ENCODE measurements at regions not wholly inside any gene's neighbourhood (a gene's known extent, or its start where the extent isn't known, plus 50 kb on each side); places are given as distances from the start of the nearest gene placed in this dataset.

DNA sequence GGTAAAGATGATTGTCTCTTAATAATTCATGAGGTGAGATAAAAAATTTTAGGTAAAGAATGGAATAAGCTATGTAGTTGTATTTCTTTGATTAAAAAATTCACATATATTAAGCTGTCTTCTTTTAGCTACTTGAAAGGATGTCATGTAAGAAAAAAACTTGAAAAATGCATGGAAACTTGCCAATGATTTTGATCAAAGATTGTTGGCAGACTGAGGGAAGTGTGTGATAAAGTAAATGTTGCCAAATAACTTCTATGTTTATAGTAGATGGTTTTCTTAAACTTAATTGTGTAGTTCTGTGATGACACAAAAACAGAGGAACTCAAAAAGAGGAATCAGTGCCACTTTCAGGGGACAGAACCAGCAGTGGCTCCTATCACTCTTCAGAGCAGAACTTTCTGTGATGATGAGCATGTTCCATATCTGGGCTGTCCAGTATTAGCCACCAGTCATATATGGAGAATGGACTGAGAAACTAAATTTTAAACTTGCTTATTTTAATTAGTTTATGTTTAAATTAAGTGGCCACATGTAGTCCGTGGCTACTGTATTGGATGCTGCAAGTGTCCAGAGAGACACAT is 51.9 kb upstream of the SLC38A11 start:
- H3K4me1 Mint-ChIP-seq = no peaks in the 10 kb centered on the region
- no peak overlapping the region for H3K27ac ChIP-seq (ENCODE audit: low read depth, low read length)
- H3K4me1 ChIP-seq (ENCODE audit: control insufficient read depth, insufficient read depth, low read length) = no peaks in the 10 kb centered on the region
- H3K4me3 Mint-ChIP-seq = no peak overlapping the region
- TF ChIP-seq, protein P1, sequence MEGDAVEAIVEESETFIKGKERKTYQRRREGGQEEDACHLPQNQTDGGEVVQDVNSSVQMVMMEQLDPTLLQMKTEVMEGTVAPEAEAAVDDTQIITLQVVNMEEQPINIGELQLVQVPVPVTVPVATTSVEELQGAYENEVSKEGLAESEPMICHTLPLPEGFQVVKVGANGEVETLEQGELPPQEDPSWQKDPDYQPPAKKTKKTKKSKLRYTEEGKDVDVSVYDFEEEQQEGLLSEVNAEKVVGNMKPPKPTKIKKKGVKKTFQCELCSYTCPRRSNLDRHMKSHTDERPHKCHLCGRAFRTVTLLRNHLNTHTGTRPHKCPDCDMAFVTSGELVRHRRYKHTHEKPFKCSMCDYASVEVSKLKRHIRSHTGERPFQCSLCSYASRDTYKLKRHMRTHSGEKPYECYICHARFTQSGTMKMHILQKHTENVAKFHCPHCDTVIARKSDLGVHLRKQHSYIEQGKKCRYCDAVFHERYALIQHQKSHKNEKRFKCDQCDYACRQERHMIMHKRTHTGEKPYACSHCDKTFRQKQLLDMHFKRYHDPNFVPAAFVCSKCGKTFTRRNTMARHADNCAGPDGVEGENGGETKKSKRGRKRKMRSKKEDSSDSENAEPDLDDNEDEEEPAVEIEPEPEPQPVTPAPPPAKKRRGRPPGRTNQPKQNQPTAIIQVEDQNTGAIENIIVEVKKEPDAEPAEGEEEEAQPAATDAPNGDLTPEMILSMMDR (conservative IDR thresholded peaks at IDR 0.05) = no peak
- H3K36me3 Mint-ChIP-seq (ENCODE audit: low read depth) = no peaks in the 10 kb centered on the region
- 91% methylated on average over 1 of the region's 1 CpG; no CpG with 5 or more reads in 1 of the 2 experiments for WGBS, 2 experiments (ENCODE audit: insufficient coverage in 1 of 2, insufficient read length in 1 of 2)
- no peaks in the 10 kb centered on the region for H3K27me3 ChIP-seq (ENCODE audit: control insufficient read depth, insufficient read depth, low read length, poor library complexity, severe bottlenecking)
- H3K9me3 Mint-ChIP-seq = no peaks in the 10 kb centered on the region
- no peaks in the 10 kb centered on the region for H3K36me3 ChIP-seq (ENCODE audit: control insufficient read depth, insufficient read depth, low read length)
- H3K27ac Mint-ChIP-seq = no peak overlapping the region
- no peak overlapping the region for H3K4me3 ChIP-seq (ENCODE audit: low read length)
- no peaks in the 10 kb centered on the region for H3K27me3 Mint-ChIP-seq (ENCODE audit: insufficient read depth)
- no peaks in the 10 kb centered on the region for H3K9me3 ChIP-seq (ENCODE audit: control insufficient read depth, low read length)
- DNase-seq = no peak
- H3K9ac ChIP-seq (ENCODE audit: extremely low read depth, low read length, poor library complexity, severe bottlenecking) = no peak overlapping the region

All from endodermal cell (in vitro differentiated cells).